ENCODE measurements at regions not wholly inside any gene's neighbourhood (a gene's known extent, or its start where the extent isn't known, plus 50 kb on each side); places are given as distances from the start of the nearest gene placed in this dataset.

DNA sequence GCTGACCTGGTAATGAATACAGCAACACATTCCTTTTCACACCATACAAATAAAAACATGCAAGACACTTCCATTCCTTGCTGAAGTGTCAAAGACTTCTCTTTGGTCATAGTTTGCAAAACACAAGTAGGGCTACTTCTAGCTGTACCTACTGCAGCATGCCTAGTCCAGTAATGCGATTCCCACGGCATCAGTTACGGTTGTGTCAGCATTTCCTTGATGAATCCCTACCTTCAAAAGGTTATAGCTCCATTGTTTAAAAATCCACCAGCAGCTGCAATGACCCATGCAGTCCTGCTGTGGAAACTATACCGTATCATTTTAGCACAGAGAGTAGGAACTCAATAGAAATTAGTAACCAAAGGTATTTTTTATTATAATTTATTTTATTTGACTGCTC is 1371.5 kb downstream of the EPHA7 start:
- H3K4me3 ChIP-seq (ENCODE audit: low read depth, poor library complexity, severe bottlenecking): no peak overlapping the region
- TF ChIP-seq CTCF (IDR thresholded peaks at IDR 0.05) (no peak), POLR2A (IDR thresholded peaks at IDR 0.05) (no peak)
- intact Hi-C loops (cut with DNase I; ENCODE audit: low total_unique reads): no loop called here
- no peak for DNase-seq (ENCODE audit: low spot score in 2 of 2)
- 88 to 90% methylated on average over 4 of the region's 4 CpGs for WGBS, 2 donors

- WGBS, 2 donors: 67 to 72% methylated on average over 4 of the region's 4 CpGs
Observed at GRCh38 chr6:92047152-92047850, 1372.1 kb downstream of the EPHA7 start.

DNA sequence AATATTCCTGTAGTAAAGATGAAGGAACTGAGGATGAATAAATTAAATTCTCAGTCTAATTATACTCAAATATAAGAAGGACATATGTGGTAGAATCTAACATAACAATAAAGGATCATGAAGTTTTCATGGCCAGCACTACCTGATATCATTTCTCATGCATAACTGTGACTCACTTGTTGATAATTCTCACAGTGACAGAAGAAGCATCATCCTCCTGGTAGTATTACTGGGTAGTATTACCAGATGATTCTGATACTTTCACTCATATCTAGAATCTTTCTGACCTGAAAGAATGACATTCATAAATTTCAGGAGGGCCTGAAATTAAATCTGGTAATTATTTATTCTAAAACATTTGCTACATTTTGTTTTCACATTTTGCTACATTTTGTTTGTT is 1375.0 kb downstream of the EPHA7 start:
- TF ChIP-seq CTCF (IDR thresholded peaks at IDR 0.05): no peak
- no peak for TF ChIP-seq POLR2A (IDR thresholded peaks at IDR 0.05)
- intact Hi-C loops (cut with DNase I; ENCODE audit: low total_unique reads): no loop called here
- no peak for DNase-seq (ENCODE audit: low spot score in 2 of 2)
- no peak overlapping the region for H3K4me3 ChIP-seq (ENCODE audit: low read depth, poor library complexity, severe bottlenecking)

More at GRCh38 chr6:92047152-92047850, 1372.1 kb downstream of the EPHA7 start:
- DNase-seq (ENCODE audit: low spot score in 2 of 2): no peak
- no peak overlapping the region for H3K4me3 ChIP-seq (ENCODE audit: low read depth, poor library complexity, severe bottlenecking)
- intact Hi-C loops (cut with DNase I; ENCODE audit: low total_unique reads): no loop called here
- TF ChIP-seq POLR2A (IDR thresholded peaks at IDR 0.05) (no peak), CTCF (IDR thresholded peaks at IDR 0.05) (no peak)

GRCh38 chr6:92043777-92044176 is 1375.6 kb downstream of the EPHA7 start:
- TF ChIP-seq POLR2A (IDR thresholded peaks at IDR 0.05): no peak
- TF ChIP-seq CTCF (IDR thresholded peaks at IDR 0.05): no peak
- H3K4me3 ChIP-seq (ENCODE audit: low read depth, poor library complexity, severe bottlenecking): no peak overlapping the region
- no peak for DNase-seq (ENCODE audit: low spot score in 2 of 2)
- 64 to 76% methylated on average over 3 of the region's 3 CpGs for WGBS, 2 donors
- intact Hi-C loops (cut with DNase I; ENCODE audit: low total_unique reads): no loop called here

DNA sequence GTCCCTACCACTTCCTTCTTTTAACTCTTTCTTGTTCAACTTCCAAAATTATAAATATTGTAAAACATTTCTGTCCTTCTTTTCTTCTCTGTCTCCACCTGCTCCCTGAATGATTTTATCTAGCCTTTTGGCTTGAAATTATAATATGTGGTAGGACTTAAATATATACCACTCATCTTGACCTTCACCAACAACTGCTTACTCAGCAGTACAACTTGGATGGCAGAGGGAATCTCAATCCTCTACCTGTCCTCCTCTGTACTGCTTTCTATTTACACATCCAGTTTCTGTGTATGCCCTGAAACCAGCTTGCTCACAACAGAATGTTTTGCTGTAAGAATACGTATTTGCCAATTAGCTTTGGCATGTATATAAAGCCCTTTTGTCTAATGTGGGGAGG is 1392.5 kb downstream of the EPHA7 start:
- intact Hi-C loops (cut with DNase I; ENCODE audit: low total_unique reads): no loop called here
- 67 to 71% methylated on average over 1 of the region's 1 CpG for WGBS, 2 donors
- H3K4me3 ChIP-seq (ENCODE audit: low read depth, poor library complexity, severe bottlenecking): no peak overlapping the region
- DNase-seq (ENCODE audit: low spot score in 2 of 2): no peak
- TF ChIP-seq CTCF (IDR thresholded peaks at IDR 0.05): no peak
- no peak for TF ChIP-seq POLR2A (IDR thresholded peaks at IDR 0.05)

DNA sequence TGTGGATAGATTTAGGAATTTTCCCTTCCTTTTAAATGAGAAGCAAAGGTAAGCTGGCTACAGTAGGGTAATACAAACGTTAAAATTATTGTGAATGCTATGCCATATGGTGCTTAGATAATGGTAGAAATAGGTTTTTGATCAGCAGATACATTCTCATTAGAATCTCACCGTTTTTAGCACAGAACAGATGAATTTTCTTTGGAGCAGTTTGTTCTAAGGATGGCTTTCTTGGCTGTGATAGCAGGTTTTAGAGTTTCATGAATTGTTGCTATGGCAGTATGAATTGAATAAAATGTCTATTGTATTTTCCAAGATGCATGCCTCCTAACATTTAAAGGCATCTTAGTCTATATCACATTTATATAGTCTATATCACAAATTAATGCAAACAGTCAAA is 1394.5 kb downstream of the EPHA7 start:
- no peak for TF ChIP-seq POLR2A (IDR thresholded peaks at IDR 0.05)
- no peak for TF ChIP-seq CTCF (IDR thresholded peaks at IDR 0.05)
- intact Hi-C loops (cut with DNase I; ENCODE audit: low total_unique reads): no loop called here
- no peak for DNase-seq (ENCODE audit: low spot score in 2 of 2)
- H3K4me3 ChIP-seq (ENCODE audit: low read depth, poor library complexity, severe bottlenecking): no peak overlapping the region
- 51 to 53% methylated on average over 2 of the region's 2 CpGs for WGBS, 2 donors
